ENCODE measurements at regions not wholly inside any gene's neighbourhood (a gene's known extent, or its start where the extent isn't known, plus 50 kb on each side); places are given as distances from the start of the nearest gene placed in this dataset.
"Not testable (repeated sequence)": the region's sequence is repeated elsewhere in the genome, so short reads cannot be mapped to it uniquely, and the experiment has no call there.

DNA sequence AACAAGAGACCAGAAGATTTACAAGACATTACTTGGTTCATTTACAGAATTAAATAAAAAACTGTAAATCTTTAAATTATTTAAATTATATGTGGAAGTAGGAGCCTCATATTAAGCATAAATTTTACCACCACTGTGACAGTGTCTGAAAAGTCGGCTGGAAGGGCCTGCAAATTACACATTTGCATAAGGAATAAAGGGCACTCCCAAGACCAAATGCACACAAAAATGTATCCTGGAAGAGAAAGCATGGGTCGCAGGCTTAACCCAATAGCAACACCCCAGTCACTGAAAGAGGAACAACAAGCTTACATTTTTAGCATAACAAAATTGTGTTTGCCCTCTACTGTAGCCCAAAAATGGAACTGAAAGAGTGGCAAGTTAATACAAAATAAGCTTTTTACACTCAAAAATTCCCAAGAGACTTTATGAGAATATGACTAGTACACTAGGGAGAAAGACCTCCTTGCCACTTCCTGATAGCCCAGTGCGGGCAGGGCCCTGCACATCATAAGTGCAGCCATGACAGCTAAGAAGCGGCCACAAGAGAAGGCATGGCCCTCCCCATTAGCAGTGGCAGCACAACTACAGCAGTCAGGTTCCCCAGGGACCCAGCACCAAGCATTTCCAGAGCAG lies 482.0 kb downstream of the DTWD2 start:
- no peak for FAIRE-seq
- DNase-seq (ENCODE audit: insufficient read length, low spot score) = no peak

- DNase-seq (ENCODE audit: insufficient read length, low spot score); FAIRE-seq: not testable (repeated sequence)
Measured at GRCh38 chr5:118502232-118502631, 486.1 kb downstream of the DTWD2 start.

- DNase-seq (ENCODE audit: insufficient read length, low spot score) = no peak
- no peak for FAIRE-seq
Measured at GRCh38 chr5:118491351-118491750, 497.0 kb downstream of the DTWD2 start.

DNA sequence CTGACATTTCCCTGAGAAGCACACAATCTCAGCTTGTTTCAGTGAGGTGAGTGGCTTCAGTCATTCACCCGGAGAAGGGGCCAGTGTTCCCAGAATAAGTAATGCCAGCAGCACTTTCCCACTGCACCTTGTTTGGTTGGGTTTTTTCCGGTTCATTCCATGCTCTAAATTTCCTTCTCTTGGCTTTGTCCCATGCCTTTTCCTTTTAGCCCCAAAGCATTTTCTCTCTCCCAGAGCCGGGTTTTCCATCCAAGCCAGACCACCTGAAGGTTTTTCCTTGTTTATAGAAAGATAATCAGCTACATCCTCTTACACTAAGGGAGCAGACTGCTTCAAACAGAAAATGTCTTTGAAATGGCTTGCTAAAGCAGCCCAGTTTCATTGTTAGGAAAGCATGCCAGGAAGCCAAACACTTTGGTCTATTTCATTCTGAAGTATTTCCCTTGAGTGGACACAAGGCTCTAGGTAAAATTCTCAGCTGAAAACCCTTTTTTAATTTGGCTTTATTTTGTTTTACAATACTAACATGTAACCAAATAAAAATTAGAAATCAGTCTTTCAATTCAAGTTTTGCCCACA lies 501.6 kb downstream of the DTWD2 start:
- no peak for FAIRE-seq

GRCh38 chr5:118479285-118479684 lies 509.1 kb downstream of the DTWD2 start:
- FAIRE-seq (no peak), DNase-seq (ENCODE audit: insufficient read length, low spot score) (no peak)

More for the DNA sequence above, 501.6 kb downstream of the DTWD2 start:
- DNase-seq (ENCODE audit: insufficient read length, low spot score) = no peak

GRCh38 chr5:118478852-118479251 lies 509.5 kb downstream of the DTWD2 start:
- DNase-seq (ENCODE audit: insufficient read length, low spot score) = no peak
- FAIRE-seq = no peak

GRCh38 chr5:118468085-118468484 lies 520.3 kb downstream of the DTWD2 start:
- FAIRE-seq (no peak), DNase-seq (ENCODE audit: insufficient read length, low spot score) (no peak)

DNA sequence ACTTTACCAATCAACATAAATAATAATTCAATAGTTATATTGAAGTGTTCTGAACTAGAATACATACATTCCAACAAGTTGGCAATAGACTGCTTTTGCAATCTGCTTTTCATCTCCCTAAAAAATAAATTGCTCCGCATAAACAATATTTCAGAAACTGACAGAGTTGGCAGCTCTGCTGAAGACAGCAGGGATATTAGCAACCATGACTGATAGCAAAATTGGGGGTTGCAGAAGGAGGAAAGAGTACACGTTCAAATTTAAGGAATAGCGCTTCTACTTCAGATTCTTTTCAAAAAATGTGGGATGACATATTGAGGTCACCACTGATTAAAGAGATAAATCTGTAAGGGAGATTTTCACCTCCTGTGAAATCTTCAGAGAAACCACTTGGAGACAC lies 521.2 kb downstream of the DTWD2 start:
- DNase-seq (ENCODE audit: insufficient read length, low spot score) = no peak
- FAIRE-seq = no peak

GRCh38 chr5:118466418-118466817 lies 521.9 kb downstream of the DTWD2 start:
- no peak for DNase-seq (ENCODE audit: insufficient read length, low spot score)
- FAIRE-seq = no peak

DNA sequence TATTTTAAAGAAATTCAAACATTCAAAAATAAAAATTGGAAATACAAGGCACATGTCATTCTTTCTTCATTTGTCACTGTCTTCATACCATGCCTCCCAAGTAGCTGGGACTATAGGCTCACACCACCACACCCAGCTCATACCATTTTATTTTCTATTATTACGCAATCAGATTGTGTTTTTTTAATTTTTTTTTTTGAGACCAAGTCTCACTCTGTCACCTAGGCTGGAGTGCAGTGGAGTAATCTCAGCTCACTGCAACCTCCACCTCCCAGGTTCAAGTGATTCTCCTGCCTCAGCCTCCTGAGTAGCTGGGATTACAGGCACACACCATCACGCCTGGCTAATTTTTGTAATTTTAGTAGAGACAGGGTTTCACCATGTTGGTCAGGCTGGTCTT lies 526.1 kb downstream of the DTWD2 start:
- FAIRE-seq = not testable (repeated sequence)

DNA sequence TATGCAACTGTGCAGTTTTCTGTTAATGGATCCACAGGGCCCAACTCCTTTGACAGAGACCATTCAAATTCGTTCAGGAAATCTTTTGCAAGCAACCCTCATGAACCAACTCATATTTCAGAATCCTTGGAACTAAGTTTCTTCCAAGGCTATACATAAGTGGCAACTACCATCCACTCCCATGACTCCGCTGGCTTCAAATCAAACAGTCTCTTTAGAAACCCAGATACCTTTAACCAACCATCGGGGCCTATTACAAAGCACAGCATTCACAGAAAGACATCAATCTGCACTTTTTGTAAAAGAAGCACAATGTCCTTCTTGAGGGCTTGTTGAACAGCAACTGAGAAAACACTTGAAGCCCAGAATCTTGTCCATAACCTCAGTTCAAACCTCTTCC lies 526.9 kb downstream of the DTWD2 start:
- DNase-seq (ENCODE audit: insufficient read length, low spot score) (no peak), FAIRE-seq (no peak)

More for the DNA sequence above, 526.1 kb downstream of the DTWD2 start:
- not testable (repeated sequence) for DNase-seq (ENCODE audit: insufficient read length, low spot score)

DNA sequence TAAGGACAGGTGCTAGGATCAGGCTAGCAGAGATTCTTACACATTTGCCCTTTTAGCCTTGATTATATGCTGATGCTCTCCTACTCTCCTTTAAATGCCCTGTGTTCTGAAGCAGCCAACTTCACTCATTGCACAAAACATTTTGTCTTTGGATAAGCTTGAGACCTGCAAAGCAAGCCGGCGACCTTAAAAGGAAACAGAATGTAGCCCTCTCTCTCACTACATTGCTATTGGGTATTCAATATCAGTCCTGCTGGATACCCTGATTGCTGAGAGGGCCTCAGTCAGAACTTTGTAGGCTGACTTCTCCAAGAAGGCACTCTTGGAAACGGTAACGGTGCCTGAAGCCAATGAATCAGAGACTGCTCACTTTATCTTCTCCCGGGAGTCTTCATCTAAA lies 528.9 kb downstream of the DTWD2 start:
- DNase-seq (ENCODE audit: insufficient read length, low spot score) (no peak), FAIRE-seq (no peak)

- DNase-seq (ENCODE audit: insufficient read length, low spot score) (no peak), FAIRE-seq (no peak)
Measured at GRCh38 chr5:118456085-118456484, 532.3 kb downstream of the DTWD2 start.

- DNase-seq (ENCODE audit: insufficient read length, low spot score) = no peak
- FAIRE-seq = no peak
Measured at GRCh38 chr5:118451697-118452247, 536.6 kb downstream of the DTWD2 start.

- DNase-seq (ENCODE audit: insufficient read length, low spot score) (no peak), FAIRE-seq (no peak)
Measured at GRCh38 chr5:118450554-118451332, 537.6 kb downstream of the DTWD2 start.

DNA sequence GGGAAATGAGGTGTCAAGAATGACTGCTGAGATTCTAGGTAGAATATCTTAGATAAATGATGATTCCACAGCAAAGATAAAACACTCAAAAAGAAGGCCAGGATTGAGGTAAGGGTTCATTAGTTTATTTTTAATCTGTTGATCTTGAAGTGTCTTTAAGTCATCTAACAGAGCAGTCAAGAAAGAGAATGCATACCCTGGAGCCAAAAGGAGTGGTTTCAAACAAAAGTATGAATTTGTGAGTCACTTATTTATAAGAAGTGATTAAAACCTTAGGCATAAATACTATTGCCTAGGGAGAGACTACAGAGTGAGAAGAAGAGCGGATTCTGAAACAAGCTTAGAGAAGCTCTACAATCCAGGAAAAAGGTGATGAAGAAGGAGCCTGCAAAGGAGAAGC lies 541.0 kb downstream of the DTWD2 start:
- DNase-seq (ENCODE audit: insufficient read length, low spot score) (no peak), FAIRE-seq (no peak)

- no peak for FAIRE-seq
- no peak for DNase-seq (ENCODE audit: insufficient read length, low spot score)
Measured at GRCh38 chr5:118441956-118442355, 546.4 kb downstream of the DTWD2 start.

DNA sequence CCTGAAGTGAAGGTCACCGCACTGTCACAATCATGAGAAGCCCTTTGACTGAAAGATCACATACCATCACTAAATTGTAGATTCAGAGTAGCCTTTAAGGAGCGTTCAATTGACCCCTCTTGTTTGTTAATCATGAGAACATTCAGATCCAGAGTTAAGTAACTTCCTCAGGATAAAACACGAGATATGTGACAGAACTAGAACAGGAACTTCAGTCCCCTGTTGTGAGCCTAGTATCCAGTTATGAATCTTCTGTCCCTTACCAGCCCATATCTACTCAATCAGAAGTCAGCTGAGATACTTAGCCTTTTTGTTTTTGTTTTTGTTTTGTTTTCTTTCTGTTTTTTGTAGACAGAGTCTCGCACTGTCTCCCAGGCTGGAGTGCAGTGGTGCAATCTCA lies 547.3 kb downstream of the DTWD2 start:
- DNase-seq (ENCODE audit: insufficient read length, low spot score) (no peak), FAIRE-seq (no peak)

DNA sequence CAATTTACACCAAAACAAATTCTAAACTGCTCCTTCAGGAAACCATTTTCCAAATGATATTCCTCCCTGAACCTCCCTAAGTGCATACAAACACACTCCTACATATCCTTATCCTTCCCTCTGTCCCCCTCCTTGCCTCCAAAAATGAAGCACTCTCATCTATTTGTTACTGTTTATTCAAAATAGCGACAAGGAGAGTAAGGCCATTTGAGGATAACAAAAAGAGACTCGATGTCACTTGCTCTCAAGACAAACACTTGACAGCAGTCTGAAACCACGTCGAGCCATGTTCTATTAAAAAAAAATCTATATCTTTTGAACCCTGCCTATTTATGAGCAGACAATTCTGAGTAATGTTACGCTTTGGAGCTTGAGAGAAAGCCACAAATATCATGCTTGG lies 547.9 kb downstream of the DTWD2 start:
- DNase-seq (ENCODE audit: insufficient read length, low spot score) (no peak), FAIRE-seq (no peak)

- FAIRE-seq = no peak
- no peak for DNase-seq (ENCODE audit: insufficient read length, low spot score)
Measured at GRCh38 chr5:118439831-118440230, 548.5 kb downstream of the DTWD2 start.

DNA sequence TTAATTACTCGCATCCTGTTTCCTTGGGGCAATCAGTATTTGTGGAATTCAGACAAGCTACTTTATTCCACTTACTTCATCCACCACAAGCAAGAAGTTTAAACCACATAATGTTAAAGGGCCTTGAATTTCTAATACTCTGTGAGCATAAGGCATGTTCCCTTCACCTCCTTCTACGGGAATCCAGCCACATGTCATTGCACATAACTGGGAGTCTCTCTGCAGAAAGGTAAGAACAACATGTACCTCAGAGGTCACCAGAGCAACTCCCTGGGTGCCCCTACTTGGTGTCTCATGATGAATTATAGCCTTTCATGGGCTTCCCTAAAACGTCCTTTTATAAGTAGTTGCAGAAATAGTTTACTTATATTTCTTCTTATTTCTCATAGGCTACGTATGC lies 553.2 kb downstream of the DTWD2 start:
- no peak for DNase-seq (ENCODE audit: insufficient read length, low spot score)
- no peak for FAIRE-seq

- no peak for FAIRE-seq
- no peak for DNase-seq (ENCODE audit: insufficient read length, low spot score)
Measured at GRCh38 chr5:118434522-118434921, 553.8 kb downstream of the DTWD2 start.

All from HTR-8/SVneo (cell line).